ENCODE measurements at regions not wholly inside any gene's neighbourhood (a gene's known extent, or its start where the extent isn't known, plus 50 kb on each side); places are given as distances from the start of the nearest gene placed in this dataset.

GRCh38 chr16:13291591-13292333, 390.4 kb downstream of the SHISA9 start:
- DNase-seq (ENCODE audit: low read depth): no peak

- DNase-seq (ENCODE audit: low read depth): no peak
These were observed 394.8 kb downstream of the SHISA9 start for GRCh38 chr16:13296206-13296605.

- DNase-seq (ENCODE audit: low read depth): no peak
These were observed 397.3 kb downstream of the SHISA9 start for GRCh38 chr16:13298666-13299065.

GRCh38 chr16:13300066-13300840, 398.9 kb downstream of the SHISA9 start:
- DNase-seq (ENCODE audit: low read depth): no peak

- DNase-seq (ENCODE audit: low read depth): no peak
These were observed 403.8 kb downstream of the SHISA9 start for GRCh38 chr16:13305019-13305755.

GRCh38 chr16:13306161-13306995, 405.0 kb downstream of the SHISA9 start:
- DNase-seq (ENCODE audit: low read depth): no peak

- peak; percentile 64 for DNase-seq (ENCODE audit: low read depth)
These were observed 405.9 kb downstream of the SHISA9 start for GRCh38 chr16:13307255-13307654.

- peak; percentile 25 for DNase-seq (ENCODE audit: low read depth)
These were observed 406.5 kb downstream of the SHISA9 start for GRCh38 chr16:13307851-13308250.

- DNase-seq (ENCODE audit: low read depth): no peak
These were observed 410.7 kb downstream of the SHISA9 start for GRCh38 chr16:13312063-13312462.

- no peak for DNase-seq (ENCODE audit: low read depth)
These were observed 412.0 kb downstream of the SHISA9 start for GRCh38 chr16:13313351-13313750.

GRCh38 chr16:13314633-13315032, 413.2 kb downstream of the SHISA9 start:
- no peak for DNase-seq (ENCODE audit: low read depth)

GRCh38 chr16:13315642-13316427, 414.4 kb downstream of the SHISA9 start:
- DNase-seq (ENCODE audit: low read depth): no peak

GRCh38 chr16:13322336-13322735, 420.9 kb downstream of the SHISA9 start:
- DNase-seq (ENCODE audit: low read depth): no peak

GRCh38 chr16:13324851-13325250, 423.5 kb downstream of the SHISA9 start:
- DNase-seq (ENCODE audit: low read depth): no peak

GRCh38 chr16:13325396-13325795, 424.0 kb downstream of the SHISA9 start:
- DNase-seq (ENCODE audit: low read depth): no peak

GRCh38 chr16:13331918-13332317, 430.5 kb downstream of the SHISA9 start:
- DNase-seq (ENCODE audit: low read depth): no peak

- no peak for DNase-seq (ENCODE audit: low read depth)
These were observed 431.4 kb downstream of the SHISA9 start for GRCh38 chr16:13332713-13333255.

- no peak for DNase-seq (ENCODE audit: low read depth)
These were observed 431.9 kb downstream of the SHISA9 start for GRCh38 chr16:13333336-13333735.

GRCh38 chr16:13335879-13336278, 434.5 kb downstream of the SHISA9 start:
- no peak for DNase-seq (ENCODE audit: low read depth)

GRCh38 chr16:13336335-13336734, 434.9 kb downstream of the SHISA9 start:
- DNase-seq (ENCODE audit: low read depth): no peak

Data from EH (cell line).